WTC11 (cell line): ENCODE measurements at regions not wholly inside any gene's neighbourhood (a gene's known extent, or its start where the extent isn't known, plus 50 kb on each side); places are given as distances from the start of the nearest gene placed in this dataset.

ENCODE experiments used
- ATAC-seq: fragments of 200-7000 bp; cut with Tn5 transposase; 2 replicates; pipeline ENCODE4 v1.10.0; 2021; ENCODE audit warnings: mild to moderate bottlenecking, moderate library complexity
- CTCF ChIA-PET: fragments of 300-600 bp; sonication (Branson Sonifier 250); formaldehyde crosslinking; loops from one replicate; lab custom pipeline; 2021; ENCODE audit warnings: antibody characterized with exemption; lab: Charles Lee
- POLR2A ChIA-PET: fragments of 350-600 bp; sonication (Branson Sonifier 250); formaldehyde crosslinking; loops from one replicate; lab custom pipeline; 2021; ENCODE audit warnings: antibody characterized with exemption; lab: Charles Lee
- DNase-seq: peaks from one replicate; pipeline ENCODE4 v3.0.0; 2021; ENCODE audit warnings: low spot score
- H3K27ac Mint-ChIP-seq: 2 replicates; pipeline ENCODE4 v1.8.0; 2021; ENCODE audit warnings: mixed read lengths
- H3K27me3 Mint-ChIP-seq: 2 replicates; pipeline ENCODE4 v1.8.0; 2021; ENCODE audit warnings: low read depth, mild to moderate bottlenecking, moderate library complexity, mixed read lengths
- H3K36me3 Mint-ChIP-seq: 2 replicates; pipeline ENCODE4 v1.8.0; 2021; ENCODE audit warnings: mixed read lengths
- H3K4me1 Mint-ChIP-seq: 2 replicates; pipeline ENCODE4 v1.8.0; 2022; ENCODE audit warnings: mixed read lengths
- H3K4me3 Mint-ChIP-seq: 2 replicates; pipeline ENCODE4 v1.8.0; 2021; ENCODE audit warnings: mild to moderate bottlenecking, moderate library complexity, mixed read lengths
- H3K9me3 Mint-ChIP-seq: 2 replicates; pipeline ENCODE4 v1.8.0; 2021; ENCODE audit warnings: mixed read lengths
- AFF4 ChIP-seq: sonication (generic); formaldehyde crosslinking; IDR thresholded peaks from 2 replicates; pipeline ENCODE4 v1.8.1; 2023; ENCODE audit warnings: mild to moderate bottlenecking, missing genetic modification reagents, borderline replicate concordance
- ARID4B ChIP-seq: sonication (generic); formaldehyde crosslinking; IDR thresholded peaks from 2 replicates; pipeline ENCODE4 v1.8.0; 2023; ENCODE audit warnings: missing genetic modification reagents, mild to moderate bottlenecking, borderline replicate concordance
- ATF3 ChIP-seq: sonication (generic); formaldehyde crosslinking; conservative IDR thresholded peaks from 2 replicates; pipeline ENCODE4 v1.8.1; 2022; ENCODE audit warnings: mild to moderate bottlenecking, missing genetic modification reagents
- ATF6 ChIP-seq: sonication (generic); formaldehyde crosslinking; IDR thresholded peaks from 2 replicates; pipeline ENCODE4 v1.8.1; 2023; ENCODE audit warnings: mild to moderate bottlenecking, missing genetic modification reagents
- GTF2I ChIP-seq: fragments of 250-450 bp; sonication (Bioruptor Pico); conservative IDR thresholded peaks from 2 replicates; pipeline ENCODE4 v1.4.0; 2021; ENCODE audit warnings: mild to moderate bottlenecking
- HMGXB4 ChIP-seq: sonication (generic); formaldehyde crosslinking; IDR thresholded peaks from 2 replicates; pipeline ENCODE4 v1.8.1; 2023; ENCODE audit warnings: mild to moderate bottlenecking, moderate library complexity, missing genetic modification reagents
- JAZF1 ChIP-seq: fragments of 250-450 bp; sonication (Bioruptor Pico); IDR thresholded peaks from 2 replicates; pipeline ENCODE4 v1.9.0; 2021; ENCODE audit warnings: moderate library complexity, mild to moderate bottlenecking, inconsistent platforms
- KAT7 ChIP-seq: sonication (generic); formaldehyde crosslinking; IDR thresholded peaks from 2 replicates; pipeline ENCODE4 v1.8.1; 2023; ENCODE audit warnings: missing genetic modification reagents, mild to moderate bottlenecking, borderline replicate concordance
- MYBL2 ChIP-seq: sonication (generic); formaldehyde crosslinking; IDR thresholded peaks from 2 replicates; pipeline ENCODE4 v1.8.1; 2023; ENCODE audit warnings: mild to moderate bottlenecking, moderate library complexity, missing genetic modification reagents
- OVOL2 ChIP-seq: fragments of 250-450 bp; sonication (Bioruptor Pico); IDR thresholded peaks from 2 replicates; pipeline ENCODE4 v1.9.0; 2021; ENCODE audit warnings: mild to moderate bottlenecking, borderline replicate concordance
- PREB ChIP-seq: sonication (generic); formaldehyde crosslinking; IDR thresholded peaks from 2 replicates; pipeline ENCODE4 v1.8.1; 2022; ENCODE audit warnings: mild to moderate bottlenecking, missing genetic modification reagents, moderate library complexity, borderline replicate concordance
- SMAD4 ChIP-seq: sonication (generic); formaldehyde crosslinking; IDR thresholded peaks from 2 replicates; pipeline ENCODE4 v1.8.0; 2022; ENCODE audit warnings: mild to moderate bottlenecking, missing genetic modification reagents
- STAT6 ChIP-seq: sonication (generic); formaldehyde crosslinking; conservative IDR thresholded peaks from 2 replicates; pipeline ENCODE4 v1.8.1; 2023; ENCODE audit warnings: mild to moderate bottlenecking, low read depth, missing genetic modification reagents, moderate library complexity
- USF2 ChIP-seq: sonication (generic); formaldehyde crosslinking; IDR thresholded peaks from 2 replicates; pipeline ENCODE4 v1.8.1; 2023; ENCODE audit warnings: mild to moderate bottlenecking, missing genetic modification reagents, moderate library complexity
- ZNF219 ChIP-seq: sonication (generic); formaldehyde crosslinking; IDR thresholded peaks from 2 replicates; pipeline ENCODE4 v1.8.0; 2023; ENCODE audit warnings: missing genetic modification reagents, mild to moderate bottlenecking, borderline replicate concordance
- ZNF232 ChIP-seq: sonication (generic); formaldehyde crosslinking; IDR thresholded peaks from 2 replicates; pipeline ENCODE4 v1.8.0; 2022; ENCODE audit warnings: mild to moderate bottlenecking, missing genetic modification reagents
- ZNF396 ChIP-seq: fragments of 250-450 bp; sonication (Bioruptor Pico); IDR thresholded peaks from 2 replicates; pipeline ENCODE4 v1.8.0; 2021; ENCODE audit warnings: mild to moderate bottlenecking, moderate library complexity, borderline replicate concordance

GRCh38 chr5:144004146-144004545, 166.3 kb downstream of the YIPF5 start:
- no peak overlapping the region for H3K27ac Mint-ChIP-seq
- peaks cover 46% of the 10 kb centered on the region for H3K36me3 Mint-ChIP-seq
- no peak for DNase-seq
- H3K9me3 Mint-ChIP-seq: peaks cover 49% of the 10 kb centered on the region
- H3K27me3 Mint-ChIP-seq: no peaks in the 10 kb centered on the region; the same call in 1 of the 2 replicates
- no peak overlapping the region for H3K4me3 Mint-ChIP-seq
- POLR2A ChIA-PET: no interaction called here
- no peaks in the 10 kb centered on the region for H3K4me1 Mint-ChIP-seq
- ATAC-seq: no peak
- TF ChIP-seq ZNF219 (CRISPR knock-in tag) (no peak), ZNF396 (CRISPR knock-in tag) (no peak), JAZF1 (CRISPR knock-in tag) (no peak), ATF3 (no peak), STAT6 (CRISPR knock-in tag) (no peak), AFF4 (CRISPR knock-in tag) (no peak), OVOL2 (CRISPR knock-in tag) (no peak), ATF6 (no peak), HMGXB4 (no peak), SMAD4 (CRISPR knock-in tag) (no peak), MYBL2 (CRISPR knock-in tag) (no peak), GTF2I (CRISPR knock-in tag) (no peak), ARID4B (CRISPR knock-in tag) (no peak), USF2 (CRISPR knock-in tag) (no peak), ZNF232 (CRISPR knock-in tag) (no peak), KAT7 (no peak), PREB (CRISPR knock-in tag) (no peak)
- CTCF ChIA-PET: no interaction called here
